ENCODE measurements at regions not wholly inside any gene's neighbourhood (a gene's known extent, or its start where the extent isn't known, plus 50 kb on each side); places are given as distances from the start of the nearest gene placed in this dataset.

- H3K36me3 ChIP-seq (ENCODE audit: control insufficient read depth, insufficient read depth, low read length), result no peaks in the 10 kb centered on the region
- no peak overlapping the region for H3K4me3 ChIP-seq (ENCODE audit: low read length)
- H3K9me3 ChIP-seq (ENCODE audit: control insufficient read depth, low read length), result no peaks in the 10 kb centered on the region
- H3K4me1 ChIP-seq (ENCODE audit: control insufficient read depth, insufficient read depth, low read length), result peaks cover 5% of the 10 kb centered on the region
- H3K27me3 ChIP-seq (ENCODE audit: control insufficient read depth, insufficient read depth, low read length), result no peaks in the 10 kb centered on the region
- H3K9ac ChIP-seq (ENCODE audit: low read length), result no peak overlapping the region
These were observed 204.2 kb upstream of the HMGA2 start for GRCh38 chr12:65620046-65620445.

- Histone ChIP-seq H3K9ac (ENCODE audit: low read length) (no peak overlapping the region), H3K9me3 (ENCODE audit: control insufficient read depth, low read length) (no peaks in the 10 kb centered on the region), H3K36me3 (ENCODE audit: control insufficient read depth, insufficient read depth, low read length) (no peaks in the 10 kb centered on the region), H3K4me3 (ENCODE audit: low read length) (no peak overlapping the region), H3K4me1 (ENCODE audit: control insufficient read depth, insufficient read depth, low read length) (no peaks in the 10 kb centered on the region), H3K27me3 (ENCODE audit: control insufficient read depth, insufficient read depth, low read length) (no peaks in the 10 kb centered on the region)
These were observed 202.2 kb upstream of the HMGA2 start for GRCh38 chr12:65622056-65622455.

GRCh38 chr12:65623507-65623906 is 200.8 kb upstream of the HMGA2 start:
- no peaks in the 10 kb centered on the region for H3K9me3 ChIP-seq (ENCODE audit: control insufficient read depth, low read length)
- no peak overlapping the region for H3K4me3 ChIP-seq (ENCODE audit: low read length)
- no peaks in the 10 kb centered on the region for H3K36me3 ChIP-seq (ENCODE audit: control insufficient read depth, insufficient read depth, low read length)
- H3K27me3 ChIP-seq (ENCODE audit: control insufficient read depth, insufficient read depth, low read length), result no peaks in the 10 kb centered on the region
- no peak overlapping the region for H3K9ac ChIP-seq (ENCODE audit: low read length)
- no peaks in the 10 kb centered on the region for H3K4me1 ChIP-seq (ENCODE audit: control insufficient read depth, insufficient read depth, low read length)

GRCh38 chr12:65624554-65625086 is 199.7 kb upstream of the HMGA2 start:
- Histone ChIP-seq H3K9me3 (ENCODE audit: control insufficient read depth, low read length) (no peaks in the 10 kb centered on the region), H3K4me1 (ENCODE audit: control insufficient read depth, insufficient read depth, low read length) (no peaks in the 10 kb centered on the region), H3K27me3 (ENCODE audit: control insufficient read depth, insufficient read depth, low read length) (no peaks in the 10 kb centered on the region), H3K4me3 (ENCODE audit: low read length) (no peak overlapping the region), H3K36me3 (ENCODE audit: control insufficient read depth, insufficient read depth, low read length) (no peaks in the 10 kb centered on the region), H3K9ac (ENCODE audit: low read length) (no peak overlapping the region)

GRCh38 chr12:65628061-65628460 is 196.2 kb upstream of the HMGA2 start:
- no peaks in the 10 kb centered on the region for H3K36me3 ChIP-seq (ENCODE audit: control insufficient read depth, insufficient read depth, low read length)
- no peak overlapping the region for H3K4me3 ChIP-seq (ENCODE audit: low read length)
- no peaks in the 10 kb centered on the region for H3K9me3 ChIP-seq (ENCODE audit: control insufficient read depth, low read length)
- H3K4me1 ChIP-seq (ENCODE audit: control insufficient read depth, insufficient read depth, low read length), result peaks cover 13% of the 10 kb centered on the region
- no peak overlapping the region for H3K9ac ChIP-seq (ENCODE audit: low read length)
- no peaks in the 10 kb centered on the region for H3K27me3 ChIP-seq (ENCODE audit: control insufficient read depth, insufficient read depth, low read length)

- Histone ChIP-seq H3K27me3 (ENCODE audit: control insufficient read depth, insufficient read depth, low read length) (no peaks in the 10 kb centered on the region), H3K9ac (ENCODE audit: low read length) (no peak overlapping the region), H3K9me3 (ENCODE audit: control insufficient read depth, low read length) (no peaks in the 10 kb centered on the region), H3K36me3 (ENCODE audit: control insufficient read depth, insufficient read depth, low read length) (no peaks in the 10 kb centered on the region), H3K4me1 (ENCODE audit: control insufficient read depth, insufficient read depth, low read length) (peaks cover 26% of the 10 kb centered on the region), H3K4me3 (ENCODE audit: low read length) (no peak overlapping the region)
These were observed 193.7 kb upstream of the HMGA2 start for GRCh38 chr12:65630555-65630954.

- Histone ChIP-seq H3K9me3 (ENCODE audit: control insufficient read depth, low read length) (no peaks in the 10 kb centered on the region), H3K4me3 (ENCODE audit: low read length) (no peak overlapping the region), H3K9ac (ENCODE audit: low read length) (no peak overlapping the region), H3K4me1 (ENCODE audit: control insufficient read depth, insufficient read depth, low read length) (peaks cover 26% of the 10 kb centered on the region), H3K36me3 (ENCODE audit: control insufficient read depth, insufficient read depth, low read length) (no peaks in the 10 kb centered on the region), H3K27me3 (ENCODE audit: control insufficient read depth, insufficient read depth, low read length) (no peaks in the 10 kb centered on the region)
These were observed 192.6 kb upstream of the HMGA2 start for GRCh38 chr12:65631621-65632111.

GRCh38 chr12:65632131-65632855 is 192.0 kb upstream of the HMGA2 start:
- no peak overlapping the region for H3K9ac ChIP-seq (ENCODE audit: low read length)

GRCh38 chr12:65634061-65634460 is 190.2 kb upstream of the HMGA2 start:
- no peak overlapping the region for H3K4me3 ChIP-seq (ENCODE audit: low read length)
- no peaks in the 10 kb centered on the region for H3K36me3 ChIP-seq (ENCODE audit: control insufficient read depth, insufficient read depth, low read length)
- H3K9ac ChIP-seq (ENCODE audit: low read length), result no peak overlapping the region
- no peaks in the 10 kb centered on the region for H3K9me3 ChIP-seq (ENCODE audit: control insufficient read depth, low read length)
- H3K4me1 ChIP-seq (ENCODE audit: control insufficient read depth, insufficient read depth, low read length), result peaks cover 26% of the 10 kb centered on the region
- no peaks in the 10 kb centered on the region for H3K27me3 ChIP-seq (ENCODE audit: control insufficient read depth, insufficient read depth, low read length)

More at GRCh38 chr12:65632131-65632855, 192.0 kb upstream of the HMGA2 start:
- no peaks in the 10 kb centered on the region for H3K27me3 ChIP-seq (ENCODE audit: control insufficient read depth, insufficient read depth, low read length)
- H3K4me3 ChIP-seq (ENCODE audit: low read length), result no peak overlapping the region
- no peaks in the 10 kb centered on the region for H3K9me3 ChIP-seq (ENCODE audit: control insufficient read depth, low read length)
- peaks cover 26% of the 10 kb centered on the region for H3K4me1 ChIP-seq (ENCODE audit: control insufficient read depth, insufficient read depth, low read length)
- no peaks in the 10 kb centered on the region for H3K36me3 ChIP-seq (ENCODE audit: control insufficient read depth, insufficient read depth, low read length)

- Histone ChIP-seq H3K4me1 (ENCODE audit: control insufficient read depth, insufficient read depth, low read length) (peaks cover 26% of the 10 kb centered on the region), H3K9me3 (ENCODE audit: control insufficient read depth, low read length) (no peaks in the 10 kb centered on the region), H3K4me3 (ENCODE audit: low read length) (no peak overlapping the region), H3K27me3 (ENCODE audit: control insufficient read depth, insufficient read depth, low read length) (no peaks in the 10 kb centered on the region), H3K9ac (ENCODE audit: low read length) (no peak overlapping the region), H3K36me3 (ENCODE audit: control insufficient read depth, insufficient read depth, low read length) (no peaks in the 10 kb centered on the region)
These were observed 189.5 kb upstream of the HMGA2 start for GRCh38 chr12:65634626-65635331.

- H3K9me3 ChIP-seq (ENCODE audit: control insufficient read depth, low read length), result no peaks in the 10 kb centered on the region
- H3K4me1 ChIP-seq (ENCODE audit: control insufficient read depth, insufficient read depth, low read length), result peaks cover 24% of the 10 kb centered on the region
- H3K27me3 ChIP-seq (ENCODE audit: control insufficient read depth, insufficient read depth, low read length), result no peaks in the 10 kb centered on the region
- H3K4me3 ChIP-seq (ENCODE audit: low read length), result no peak overlapping the region
- no peak overlapping the region for H3K9ac ChIP-seq (ENCODE audit: low read length)
- no peaks in the 10 kb centered on the region for H3K36me3 ChIP-seq (ENCODE audit: control insufficient read depth, insufficient read depth, low read length)
These were observed 187.8 kb upstream of the HMGA2 start for GRCh38 chr12:65636436-65636835.

- Histone ChIP-seq H3K27me3 (ENCODE audit: control insufficient read depth, insufficient read depth, low read length) (no peaks in the 10 kb centered on the region), H3K4me3 (ENCODE audit: low read length) (no peak overlapping the region), H3K9ac (ENCODE audit: low read length) (no peak overlapping the region), H3K36me3 (ENCODE audit: control insufficient read depth, insufficient read depth, low read length) (no peaks in the 10 kb centered on the region), H3K4me1 (ENCODE audit: control insufficient read depth, insufficient read depth, low read length) (peaks cover 17% of the 10 kb centered on the region), H3K9me3 (ENCODE audit: control insufficient read depth, low read length) (no peaks in the 10 kb centered on the region)
These were observed 187.1 kb upstream of the HMGA2 start for GRCh38 chr12:65637150-65637549.
